A673 (cell line): ENCODE measurements at regions not wholly inside any gene's neighbourhood (a gene's known extent, or its start where the extent isn't known, plus 50 kb on each side); places are given as distances from the start of the nearest gene placed in this dataset.

Source experiments
- BruUV-seq: library from RNA; stranded (reverse); fragments of 400-500 nt; replicated peaks from 2 replicates; lab custom pipeline; 2021; lab: Mats Ljungman, UMichigan
- CTCF ChIA-PET: fragments of 300-600 bp; sonication (Branson Sonifier 250); formaldehyde crosslinking; loops from one replicate; lab custom pipeline; 2022; ENCODE audit warnings: antibody characterized with exemption; lab: Charles Lee
- POLR2A ChIA-PET: fragments of 300-600 bp; sonication (Branson Sonifier 250); formaldehyde crosslinking; loops from one replicate; lab custom pipeline; 2022; ENCODE audit warnings: antibody characterized with exemption; ENCODE audit not compliant: low non-redundant PET; lab: Charles Lee
- DNase-seq: peaks from one replicate; pipeline ENCODE4 v3.0.0-alpha.2; 2015; ENCODE audit warnings: low spot score
- H3K27ac ChIP-seq: fragments of 200-600 bp; sonication (generic); 2 replicates; pipeline ENCODE4 v1.5.1; 2016; ENCODE audit warnings: mixed run types, low read depth, mild to moderate bottlenecking, mixed read lengths, antibody characterized with exemption, low read length; ENCODE audit not compliant: poor library complexity, severe bottlenecking
- H3K27me3 ChIP-seq: fragments of 200-600 bp; sonication (generic); replicated peaks from 2 replicates; pipeline ENCODE4 v1.6.1; 2017; ENCODE audit warnings: mixed run types, low read depth, mild to moderate bottlenecking, mixed read lengths, antibody characterized with exemption, low read length; ENCODE audit not compliant: insufficient read depth, poor library complexity
- H3K36me3 ChIP-seq: fragments of 200-600 bp; sonication (generic); 2 replicates; pipeline ENCODE4 v1.6.1; 2016; ENCODE audit warnings: mixed run types, mild to moderate bottlenecking, mixed read lengths, antibody characterized with exemption, low read length; ENCODE audit not compliant: insufficient read depth, poor library complexity, severe bottlenecking
- H3K4me1 ChIP-seq: fragments of 200-600 bp; sonication (generic); 2 replicates; pipeline ENCODE4 v1.6.1; 2017; ENCODE audit warnings: mixed run types, mild to moderate bottlenecking, mixed read lengths, antibody characterized with exemption, low read length; ENCODE audit not compliant: insufficient read depth, poor library complexity, severe bottlenecking
- H3K4me3 ChIP-seq: fragments of 200-600 bp; sonication (generic); 2 replicates; pipeline ENCODE4 v1.5.1; 2016; ENCODE audit warnings: low read depth, mixed run types, mild to moderate bottlenecking, mixed read lengths, low read length; ENCODE audit not compliant: poor library complexity, severe bottlenecking
- H3K9me3 ChIP-seq: fragments of 200-600 bp; sonication (generic); 2 replicates; pipeline ENCODE4 v1.6.1; 2016; ENCODE audit warnings: mixed run types, low read depth, mild to moderate bottlenecking, mixed read lengths, antibody characterized with exemption, low read length; ENCODE audit not compliant: poor library complexity, severe bottlenecking
- CTCF ChIP-seq: fragments of 300-800, 200-600 bp; sonication (generic); conservative IDR thresholded peaks from 2 replicates; pipeline ENCODE4 v1.5.1; 2017; ENCODE audit warnings: low read depth, mild to moderate bottlenecking, antibody characterized with exemption, low read length, moderate library complexity, mixed read lengths
- EZH2 ChIP-seq: fragments of 200-600 bp; sonication (generic); IDR thresholded peaks from 2 replicates; pipeline ENCODE4 v1.6.1; 2017; ENCODE audit warnings: borderline replicate concordance, low read depth, mild to moderate bottlenecking, mixed read lengths, antibody characterized with exemption, low read length; ENCODE audit not compliant: poor library complexity, severe bottlenecking
- intact Hi-C: fragments of 100-400 bp; cut with micrococcal nuclease; formaldehyde crosslinking; loops from one replicate; pipeline ENCODE4 v1.10.0; 2022; ENCODE audit not compliant: unreplicated experiment

GRCh38 chr21:22125581-22125980 lies 1127.4 kb downstream of the NCAM2 start:
- intact Hi-C loops = no loop called here
- no peak for DNase-seq
- ChIA-PET POLR2A (no interaction called here), CTCF (no interaction called here)
- Histone ChIP-seq H3K4me1 (no peaks in the 10 kb centered on the region), H3K27ac (no peak overlapping the region), H3K9me3 (no peaks in the 10 kb centered on the region), H3K27me3 (no peaks in the 10 kb centered on the region), H3K36me3 (no peaks in the 10 kb centered on the region), H3K4me3 (no peak overlapping the region)
- BruUV-seq = no TSS peak
- TF ChIP-seq EZH2 (no peak), CTCF (no peak)

GRCh38 chr21:22128671-22129070 lies 1130.5 kb downstream of the NCAM2 start:
- intact Hi-C loops = no loop called here
- Histone ChIP-seq H3K4me3 (no peak overlapping the region), H3K9me3 (no peaks in the 10 kb centered on the region), H3K27me3 (no peaks in the 10 kb centered on the region), H3K36me3 (no peaks in the 10 kb centered on the region), H3K4me1 (peaks cover 7% of the 10 kb centered on the region), H3K27ac (no peak overlapping the region)
- POLR2A ChIA-PET = no interaction called here
- CTCF ChIA-PET = no interaction called here
- BruUV-seq = no TSS peak
- TF ChIP-seq CTCF (no peak), EZH2 (no peak)
- DNase-seq = no peak

GRCh38 chr21:22132358-22133071 lies 1134.3 kb downstream of the NCAM2 start:
- TF ChIP-seq CTCF (no peak), EZH2 (no peak)
- H3K27me3 ChIP-seq = no peaks in the 10 kb centered on the region
- ChIA-PET POLR2A (no interaction called here), CTCF (no interaction called here)
- intact Hi-C loops = no loop called here
- H3K4me1 ChIP-seq = peaks cover 8% of the 10 kb centered on the region
- no TSS peak for BruUV-seq
- H3K27ac ChIP-seq = no peak overlapping the region
- H3K9me3 ChIP-seq = peaks cover 4% of the 10 kb centered on the region
- no peak overlapping the region for H3K4me3 ChIP-seq
- H3K36me3 ChIP-seq = no peaks in the 10 kb centered on the region
- no peak for DNase-seq
